GM12878 (cell line): ENCODE measurements at regions not wholly inside any gene's neighbourhood (a gene's known extent, or its start where the extent isn't known, plus 50 kb on each side); places are given as distances from the start of the nearest gene placed in this dataset.

ENCODE experiments used
- ATAC-seq: fragments of 200-7000 bp; cut with Tn5 transposase; 3 replicates; pipeline ENCODE4 v1.9.1; 2020; ENCODE audit warnings: mild to moderate bottlenecking, moderate library complexity
- BruUV-seq: library from RNA; stranded (reverse); fragments of 400-500 nt; replicated peaks from 2 replicates; lab custom pipeline; 2021; lab: Mats Ljungman, UMichigan
- CTCF ChIA-PET: fragments of 300-600 bp; sonication (Branson Sonifier 250); formaldehyde crosslinking; extraction: SDS; loops from one replicate; lab custom pipeline; 2021; ENCODE audit warnings: inconsistent platforms; lab: Yijun Ruan, JAX
- POLR2A ChIA-PET: fragments of 350-600 bp; formaldehyde crosslinking; extraction: SDS; loops from one replicate; lab custom pipeline; 2021; ENCODE audit warnings: inconsistent platforms; lab: Charles Lee
- RAD21 ChIA-PET: fragments of 300-600 bp; sonication (Branson Sonifier 250); formaldehyde crosslinking; loops from one replicate; lab custom pipeline; 2023; ENCODE audit warnings: antibody characterized with exemption; ENCODE audit not compliant: unreplicated experiment; lab: Charles Lee
- SMC1A ChIA-PET: fragments of 300-600 bp; sonication (Branson Sonifier 250); formaldehyde crosslinking; loops from one replicate; lab custom pipeline; 2023; ENCODE audit not compliant: unreplicated experiment, uncharacterized antibody; lab: Charles Lee
- DNase-seq: peaks from one replicate; pipeline ENCODE4 v3.0.0-alpha.2; 2011; ENCODE audit warnings: low read depth, low spot score
- FAIRE-seq: peaks from 3 replicates; lab custom pipeline; 2011; peaks lifted over from hg19 to GRCh38; lab: Jason Lieb, UNC
- H2AFZ ChIP-seq: 2 replicates; pipeline ENCODE4 v1.6.0; 2011; ENCODE audit warnings: low read depth, low read length, control low read depth; ENCODE audit not compliant: control insufficient read depth
- H3K27ac ChIP-seq: 2 replicates; pipeline ENCODE4 v1.5.1; 2011; ENCODE audit warnings: control low read depth; ENCODE audit not compliant: control insufficient read depth, insufficient read depth
- H3K27me3 ChIP-seq, 2 experiments: replicated peaks in 1 of 2; 2 replicates each; pipeline versions ENCODE4 v1.6.0 to v1.6.1; 2011; ENCODE audit warnings: low read length in 1 of 2; ENCODE audit not compliant: control insufficient read depth in 2 of 2, insufficient read depth in 2 of 2
- H3K36me3 ChIP-seq, 2 experiments: 2 replicates each; pipeline ENCODE4 v1.5.1; 2011; ENCODE audit warnings: low read length in 1 of 2; ENCODE audit not compliant: control insufficient read depth in 2 of 2, insufficient read depth in 2 of 2
- H3K4me1 ChIP-seq: 2 replicates; pipeline ENCODE4 v1.6.1; 2011; ENCODE audit warnings: mild to moderate bottlenecking, low read length, moderate library complexity, mixed read lengths; ENCODE audit not compliant: control insufficient read depth, insufficient read depth
- H3K4me2 ChIP-seq: 2 replicates; pipeline ENCODE4 v1.6.0; 2011; ENCODE audit warnings: control low read depth; ENCODE audit not compliant: control insufficient read depth, insufficient read depth
- H3K4me3 ChIP-seq: fragments of 200-600 bp; sonication (generic); 2 replicates; pipeline ENCODE4 v1.5.1; 2016
- H3K79me2 ChIP-seq: 2 replicates; pipeline ENCODE4 v1.6.0; 2011; ENCODE audit warnings: low read length; ENCODE audit not compliant: control insufficient read depth, insufficient read depth
- H3K9ac ChIP-seq: 2 replicates; pipeline ENCODE4 v1.8.0; 2011; ENCODE audit warnings: low read length, control low read depth, mixed read lengths; ENCODE audit not compliant: control insufficient read depth, insufficient read depth
- H3K9me3 ChIP-seq: replicated peaks from 3 replicates; pipeline ENCODE4 v1.5.1; 2011; ENCODE audit warnings: mild to moderate bottlenecking, low read length; ENCODE audit not compliant: control insufficient read depth, insufficient read depth
- H4K20me1 ChIP-seq: 2 replicates; pipeline ENCODE4 v1.6.0; 2011; ENCODE audit not compliant: control insufficient read depth, insufficient read depth
- CREM ChIP-seq: IDR thresholded peaks from 2 replicates; pipeline ENCODE4 v1.6.1; 2014; ENCODE audit warnings: antibody characterized with exemption, low read depth
- ETV6 ChIP-seq, 2 experiments: fragments of 450-650 bp in 1 of 2; IDR thresholded peaks in 1 of 2; conservative IDR thresholded peaks in 1 of 2; 2 replicates each; pipeline ENCODE4 v1.6.1; 2014; ENCODE audit warnings: antibody characterized with exemption in 1 of 2, borderline replicate concordance in 1 of 2, low read depth in 1 of 2, mild to moderate bottlenecking in 1 of 2, moderate library complexity in 1 of 2
- EZH2 ChIP-seq: IDR thresholded peaks from 2 replicates; pipeline ENCODE4 v1.6.1; 2012; ENCODE audit warnings: low read depth, mild to moderate bottlenecking, control low read depth, inconsistent platforms, low read length, borderline replicate concordance; ENCODE audit not compliant: control insufficient read depth
- MTA2 ChIP-seq: fragments of 450-650 bp; IDR thresholded peaks from 2 replicates; pipeline ENCODE4 v1.6.1; 2016; ENCODE audit warnings: low read depth, mild to moderate bottlenecking, moderate library complexity
- NFXL1 ChIP-seq: fragments of 450-650 bp; IDR thresholded peaks from 2 replicates; pipeline ENCODE4 v1.6.1; 2017; ENCODE audit warnings: antibody characterized with exemption, mild to moderate bottlenecking, borderline replicate concordance
- PAX5 ChIP-seq: IDR thresholded peaks from 2 replicates; pipeline ENCODE4 v1.6.1; 2011; ENCODE audit warnings: low read depth, low read length, borderline replicate concordance
- ZNF274 ChIP-seq: IDR thresholded peaks from one replicate; pipeline ENCODE4 v1.8.0; 2011; ENCODE audit not compliant: insufficient read length, insufficient read depth
- WGBS: methylation state at CpG from one replicate; pipeline ENCODE4 v1.1.6; 2016; ENCODE audit warnings: low lambda C conversion rate; ENCODE audit not compliant: insufficient replicate concordance, insufficient coverage; ENCODE audit errors: missing lambda C conversion rate; 5-methylcytosine and 5-hydroxymethylcytosine counted together
- in situ Hi-C: fragments of 300-500 bp; cut with MboI; formaldehyde crosslinking; loops from 9 replicates; pipeline ENCODE4 v1.14.3; 2018; ENCODE audit warnings: mixed read lengths
- intact Hi-C: fragments of 100-400 bp; cut with micrococcal nuclease; formaldehyde crosslinking; loops from one replicate; pipeline ENCODE4 v1.14.2; 2022; ENCODE audit not compliant: unreplicated experiment

- 0 out of 2 replicates have a peak, but pooled peaks have one; percentile 38 for TF ChIP-seq CREM
- TF ChIP-seq ZNF274 = no peak
- no peak for TF ChIP-seq ETV6 (conservative IDR thresholded peaks at IDR 0.05 in 1 of 2, IDR thresholded peaks at IDR 0.05 in 1 of 2; ENCODE audit: borderline replicate concordance in 1 of 2, low read depth in 1 of 2)
Measured at GRCh38 chr9:88310310-88310980, 77.8 kb upstream of the SPIN1 start (continued).

DNA sequence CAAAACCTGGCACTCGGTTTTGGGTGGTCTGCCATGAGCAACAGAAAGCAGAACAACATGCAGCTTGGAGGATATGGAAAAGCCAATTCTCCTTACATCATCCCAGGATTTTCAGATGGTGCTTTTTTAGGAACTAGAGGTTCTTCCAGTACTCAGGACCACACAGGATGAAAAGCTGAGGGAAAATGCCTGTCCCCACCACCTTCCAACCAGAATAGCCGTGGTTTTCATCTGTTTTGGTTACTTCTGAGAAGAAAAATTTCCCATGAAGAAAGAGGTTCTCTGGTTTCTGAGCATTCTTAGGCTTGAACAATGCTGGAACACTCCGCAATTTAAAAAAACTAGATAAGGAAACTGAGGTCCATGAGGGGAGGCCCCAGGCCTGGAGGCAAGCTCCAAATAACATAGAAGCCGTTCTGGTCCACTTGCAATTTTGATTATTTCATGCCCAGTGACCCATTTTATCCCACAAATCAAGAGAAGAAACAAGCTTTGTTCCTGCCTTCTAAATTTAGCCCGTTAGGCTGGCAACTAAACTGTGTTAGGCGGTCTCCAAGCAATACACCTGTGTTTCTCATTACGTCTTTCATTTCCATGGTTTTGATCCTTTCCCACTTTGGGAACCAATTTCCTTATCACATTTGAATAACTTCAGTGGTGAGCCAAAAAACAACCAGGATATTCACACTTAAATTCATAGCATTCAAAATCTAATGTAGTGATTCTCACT, 79.2 kb upstream of the SPIN1 start:
- ChIA-PET SMC1A (no interaction called here), POLR2A (no interaction called here), RAD21 (no interaction called here), CTCF (no interaction called here)
- Histone ChIP-seq H3K4me1 (no peaks in the 10 kb centered on the region), H2AFZ (no peak overlapping the region), H3K9ac (no peak overlapping the region), H3K9me3 (no peaks in the 10 kb centered on the region), H4K20me1 (no peaks in the 10 kb centered on the region), H3K27ac (no peak overlapping the region), H3K4me2 (no peak overlapping the region), H3K79me2 (no peaks in the 10 kb centered on the region), H3K4me3 (no peak overlapping the region), H3K27me3 (no peaks in the 10 kb centered on the region), H3K36me3 (no peaks in the 10 kb centered on the region)
- no peak for DNase-seq
- 10% methylated on average over 7 of the region's 7 CpGs for WGBS
- ATAC-seq = no peak
- FAIRE-seq = no peak
- TF ChIP-seq EZH2 = no peak
- TF ChIP-seq NFXL1 = no peak
- no peak for TF ChIP-seq PAX5
- no peak for TF ChIP-seq MTA2
- in situ Hi-C loops (no loop called here), intact Hi-C loops (loop anchor here (10.0 kb wide), 1 partner anchor 64 kb away; no protein-coding TSS in a partner anchor)
- BruUV-seq = no TSS peak
